Activated naive CD4-positive, alpha-beta T cell treated with anti-CD3 and anti-CD28 coated beads, Interleukin-2, amount 50 U/mL, for 72 hours (primary cell): ENCODE measurements at regions not wholly inside any gene's neighbourhood (a gene's known extent, or its start where the extent isn't known, plus 50 kb on each side); places are given as distances from the start of the nearest gene placed in this dataset.

Experiments used
- ATAC-seq, 2 donors: fragments of 150-1000 bp; cut with Tn5 transposase; 2 replicates each; pipeline ENCODE4 v1.10.0; 2021; ENCODE audit warnings: mild to moderate bottlenecking in 2 of 2, moderate library complexity in 2 of 2
- DNase-seq, 2 donors: peaks; one replicate each; pipeline ENCODE4 v3.0.0; 2021 to 2022; ENCODE audit warnings: low spot score in 2 of 2
- H3K27ac Mint-ChIP-seq, 2 donors: one replicate each; pipeline ENCODE4 v1.8.0; 2022; ENCODE audit warnings: mild to moderate bottlenecking in 2 of 2, mixed read lengths in 2 of 2
- H3K36me3 Mint-ChIP-seq, 2 donors: one replicate each; pipeline ENCODE4 v1.8.0; 2022; ENCODE audit warnings: mixed read lengths in 2 of 2
- H3K9me3 Mint-ChIP-seq, 2 donors: one replicate each; pipeline ENCODE4 v1.8.0; 2022; ENCODE audit warnings: mixed read lengths in 2 of 2

DNA sequence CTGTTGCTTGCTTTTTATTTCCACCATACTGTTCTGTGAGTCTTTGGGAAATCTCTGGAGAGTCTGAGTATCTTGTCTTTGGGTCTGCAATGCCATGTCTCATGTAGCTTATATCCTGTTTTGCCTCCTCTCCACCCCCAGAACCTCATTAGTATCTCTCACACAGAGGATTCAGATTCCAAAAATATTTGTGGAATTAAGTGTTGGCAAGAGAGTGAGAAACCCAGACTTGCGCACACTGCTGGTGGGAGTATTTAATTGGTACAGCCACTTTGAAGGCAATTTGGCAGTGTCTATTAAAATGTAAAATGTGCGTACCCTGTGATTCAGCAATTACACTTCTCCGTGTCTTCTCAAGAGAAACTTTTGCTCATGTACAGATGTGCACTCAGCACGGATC, 68.6 kb downstream of the ZNF621 start:
- H3K27ac Mint-ChIP-seq: no peak overlapping the region

DNA sequence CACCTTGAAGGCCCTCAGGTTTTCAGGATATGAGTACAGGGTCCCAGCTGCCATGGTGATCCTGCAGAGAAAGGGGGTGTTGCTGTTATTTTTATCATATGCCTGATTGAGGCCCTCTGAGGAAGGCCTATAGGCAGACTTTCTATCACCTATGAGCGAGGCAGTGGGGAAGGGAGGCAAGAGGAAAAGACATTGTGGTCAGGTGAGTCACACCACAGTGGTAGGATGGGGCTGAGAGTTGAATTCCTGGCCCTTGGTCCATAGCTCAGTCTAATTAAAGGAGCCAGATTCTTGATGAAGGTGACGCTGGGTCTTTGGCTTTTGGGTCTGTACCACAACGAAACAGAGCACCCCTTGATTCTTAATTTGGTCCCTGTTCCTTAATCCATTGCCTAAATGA, 72.7 kb downstream of the ZNF621 start:
- H3K36me3 Mint-ChIP-seq: no peaks in the 10 kb centered on the region
- no peak overlapping the region for H3K27ac Mint-ChIP-seq
- ATAC-seq (peak; percentile 63 to 89), DNase-seq (peak in 1 of 2 donors; percentile 21)
- H3K9me3 Mint-ChIP-seq: no peaks in the 10 kb centered on the region

More for the DNA sequence above, 68.6 kb downstream of the ZNF621 start:
- H3K36me3 Mint-ChIP-seq: no peaks in the 10 kb centered on the region
- DNase-seq (no peak), ATAC-seq (no peak)
- no peaks in the 10 kb centered on the region for H3K9me3 Mint-ChIP-seq

DNA sequence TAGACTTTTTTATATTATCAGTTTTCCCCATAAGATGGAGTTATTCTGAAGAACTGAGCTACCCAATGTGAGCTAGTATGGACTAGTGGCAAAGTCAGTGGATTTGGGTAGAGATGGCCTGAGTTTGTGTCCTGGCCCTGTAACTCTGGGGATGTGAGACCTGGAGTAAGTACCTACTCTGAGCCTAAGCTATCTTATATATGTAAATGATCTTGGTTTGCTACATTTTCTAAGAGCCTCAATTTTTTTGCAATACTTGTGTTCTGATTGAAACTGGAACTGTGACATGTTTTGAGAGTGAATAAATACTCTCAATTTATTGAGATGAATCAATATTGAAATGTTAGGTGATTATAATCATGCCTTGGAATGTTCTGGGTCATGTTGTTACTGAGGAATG, 73.6 kb downstream of the ZNF621 start:
- DNase-seq (no peak), ATAC-seq (peak in 1 of 2 donors; percentile 65)
- Mint-ChIP-seq H3K27ac (no peak overlapping the region), H3K9me3 (no peaks in the 10 kb centered on the region), H3K36me3 (no peaks in the 10 kb centered on the region)

DNA sequence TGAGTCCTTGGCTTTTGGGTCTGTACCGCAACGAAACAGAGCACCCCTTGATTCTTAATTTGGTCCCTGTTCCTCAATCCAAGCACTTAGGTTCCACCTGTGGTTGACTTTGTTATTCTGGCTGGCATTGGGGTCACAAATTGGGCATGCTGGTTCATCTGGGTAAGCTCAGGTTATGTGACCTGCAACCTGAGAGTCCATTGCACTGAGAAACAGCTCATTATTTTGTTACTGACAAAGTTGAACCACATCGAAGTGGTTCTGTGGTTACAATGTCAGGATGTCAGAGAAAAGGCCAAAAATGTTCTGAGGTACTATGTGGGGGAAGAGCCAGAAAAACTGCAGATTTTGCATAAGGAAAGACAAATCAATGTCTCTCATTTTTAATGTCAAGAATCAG, 74.2 kb downstream of the ZNF621 start:
- Mint-ChIP-seq H3K9me3 (no peaks in the 10 kb centered on the region), H3K36me3 (no peaks in the 10 kb centered on the region), H3K27ac (no peak overlapping the region)
- DNase-seq (no peak), ATAC-seq (peak in 1 of 2 donors; percentile 36)

DNA sequence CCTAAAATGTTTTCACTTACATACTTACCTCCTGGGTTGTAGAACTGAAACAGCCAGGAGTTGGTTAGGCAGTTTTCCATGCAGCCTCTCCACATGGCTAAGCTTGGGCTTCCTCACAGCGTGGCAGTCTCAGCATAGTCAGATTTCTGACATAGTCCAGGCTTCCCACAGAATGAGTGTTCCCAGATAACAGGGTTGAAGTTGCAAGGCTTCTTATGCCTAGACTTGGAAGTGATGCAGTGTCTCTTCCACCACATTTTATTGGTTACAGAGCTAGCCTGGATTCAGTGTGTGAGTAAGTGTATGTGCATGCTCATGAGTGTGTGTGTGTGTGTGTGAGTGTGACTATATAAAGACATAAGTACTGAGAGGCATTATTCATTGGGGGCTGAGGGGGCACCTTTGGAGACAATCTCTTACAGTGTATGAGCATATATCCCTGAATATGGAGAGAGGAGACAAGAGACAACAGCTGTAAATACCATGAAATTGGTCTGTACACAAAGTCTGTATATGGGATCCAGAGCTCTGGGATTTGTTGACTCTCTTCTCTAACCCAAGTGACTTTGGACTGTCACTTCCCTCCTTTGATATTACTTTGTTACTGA, 78.1 kb downstream of the ZNF621 start:
- H3K27ac Mint-ChIP-seq: no peak overlapping the region
- H3K9me3 Mint-ChIP-seq: no peaks in the 10 kb centered on the region

DNA sequence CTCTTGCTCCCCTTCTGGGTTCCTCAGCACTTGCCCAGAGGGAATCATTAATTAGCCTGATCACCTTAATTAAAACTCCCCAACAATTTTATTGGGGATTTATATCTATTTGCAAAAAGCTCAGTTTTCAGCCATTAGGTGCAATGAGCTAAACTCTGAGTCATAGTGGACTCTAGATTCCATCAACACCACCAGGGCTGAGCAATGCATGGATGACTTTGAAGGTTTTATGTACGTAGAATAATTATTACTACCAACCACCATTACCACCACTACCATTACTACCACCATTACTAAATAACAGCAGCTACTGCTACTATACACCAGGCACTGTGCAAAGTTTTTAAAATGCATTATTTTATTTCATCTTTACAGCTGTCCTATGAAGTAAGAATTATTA, 81.2 kb downstream of the ZNF621 start:
- Mint-ChIP-seq H3K9me3 (no peaks in the 10 kb centered on the region), H3K36me3 (no peaks in the 10 kb centered on the region), H3K27ac (no peak overlapping the region)
- DNase-seq: no peak
- no peak for ATAC-seq

More for the DNA sequence above, 78.1 kb downstream of the ZNF621 start:
- no peaks in the 10 kb centered on the region for H3K36me3 Mint-ChIP-seq
- ATAC-seq (no peak), DNase-seq (no peak)

DNA sequence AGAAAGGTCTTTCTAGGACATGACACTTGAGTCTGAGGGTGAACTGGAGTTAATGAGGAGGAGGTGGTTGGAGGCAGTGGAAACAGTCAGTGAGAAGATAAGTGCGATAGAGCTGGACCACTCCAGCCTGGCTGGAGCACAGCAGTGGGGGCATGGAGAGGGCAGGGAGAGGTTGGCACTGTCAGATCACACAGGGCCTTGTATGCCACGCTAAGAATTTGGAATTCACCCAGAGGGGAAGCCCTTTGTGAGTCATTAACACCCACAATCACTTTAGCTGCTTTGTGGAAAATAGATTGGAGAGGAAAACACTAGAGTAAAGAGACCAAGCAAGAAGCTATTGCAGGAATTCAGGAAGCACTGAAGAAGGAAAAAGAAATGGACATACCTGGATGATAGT, 83.3 kb downstream of the ZNF621 start:
- Mint-ChIP-seq H3K27ac (no peak overlapping the region), H3K36me3 (no peaks in the 10 kb centered on the region), H3K9me3 (no peaks in the 10 kb centered on the region)
- DNase-seq: no peak
- peak in 1 of 2 donors; percentile 39 for ATAC-seq

DNA sequence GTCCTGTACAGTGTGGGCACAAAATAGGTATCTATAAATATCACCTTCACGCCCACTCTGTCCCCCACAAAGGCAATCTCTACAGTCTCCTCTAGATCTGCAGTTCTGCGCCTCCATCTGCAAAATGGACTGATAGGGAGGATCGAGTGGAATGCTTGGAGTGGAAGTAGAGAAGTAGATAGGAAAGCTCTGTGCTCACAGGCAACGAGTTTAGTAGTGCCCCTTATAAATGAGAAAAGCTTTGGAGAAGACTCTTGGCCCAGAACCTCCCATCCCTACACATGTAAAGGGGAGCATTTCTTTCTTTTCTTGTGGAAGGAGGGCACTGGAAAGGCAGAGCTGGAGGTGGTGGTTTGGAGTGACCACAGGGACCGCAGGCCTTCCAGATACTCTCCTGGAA, 88.5 kb downstream of the ZNF621 start:
- Mint-ChIP-seq H3K9me3 (no peaks in the 10 kb centered on the region), H3K27ac (no peak overlapping the region), H3K36me3 (no peaks in the 10 kb centered on the region)
- ATAC-seq (no peak), DNase-seq (no peak)

DNA sequence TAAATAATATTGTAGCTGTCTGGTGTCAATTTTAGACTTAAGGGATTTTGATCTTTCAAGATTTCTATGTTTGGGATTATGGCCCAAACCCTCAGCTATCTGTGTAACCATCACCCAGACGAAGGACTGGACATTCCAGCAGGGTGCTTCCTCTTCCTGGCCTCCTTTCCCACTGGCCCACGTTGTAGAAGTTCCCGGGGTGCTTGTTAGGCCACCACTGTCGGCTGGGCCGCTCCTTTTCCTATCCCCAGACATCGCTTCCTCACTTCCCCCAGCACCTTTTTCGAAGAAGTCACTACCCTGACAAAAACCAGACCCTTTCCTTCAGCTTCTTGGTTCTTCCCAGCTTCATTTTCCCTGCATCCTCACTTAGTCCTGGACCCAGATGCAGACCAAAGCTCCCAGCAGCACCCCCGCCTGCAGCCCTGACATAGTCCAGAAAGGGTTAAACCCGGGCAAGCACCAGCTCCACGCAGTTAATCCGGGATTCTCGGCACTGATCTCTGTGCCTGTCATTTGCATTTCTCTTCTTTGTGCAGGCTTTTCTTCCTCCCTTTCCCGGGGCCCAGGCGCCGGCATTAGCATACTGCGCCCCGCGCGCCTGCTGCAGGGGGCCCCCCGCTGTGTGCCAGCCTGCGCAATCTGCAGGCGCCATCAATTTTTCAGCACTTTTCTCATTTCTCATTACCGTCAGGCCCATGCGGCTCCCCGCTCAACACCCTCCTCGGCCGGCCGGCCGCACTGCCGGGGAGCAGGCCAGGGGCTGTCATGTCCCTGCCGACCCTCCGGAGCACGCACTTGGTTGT, 90.6 kb downstream of the ZNF621 start:
- H3K9me3 Mint-ChIP-seq: no peaks in the 10 kb centered on the region
- no peak overlapping the region for H3K27ac Mint-ChIP-seq
- ATAC-seq: no peak
- DNase-seq: no peak
- H3K36me3 Mint-ChIP-seq: no peaks in the 10 kb centered on the region

DNA sequence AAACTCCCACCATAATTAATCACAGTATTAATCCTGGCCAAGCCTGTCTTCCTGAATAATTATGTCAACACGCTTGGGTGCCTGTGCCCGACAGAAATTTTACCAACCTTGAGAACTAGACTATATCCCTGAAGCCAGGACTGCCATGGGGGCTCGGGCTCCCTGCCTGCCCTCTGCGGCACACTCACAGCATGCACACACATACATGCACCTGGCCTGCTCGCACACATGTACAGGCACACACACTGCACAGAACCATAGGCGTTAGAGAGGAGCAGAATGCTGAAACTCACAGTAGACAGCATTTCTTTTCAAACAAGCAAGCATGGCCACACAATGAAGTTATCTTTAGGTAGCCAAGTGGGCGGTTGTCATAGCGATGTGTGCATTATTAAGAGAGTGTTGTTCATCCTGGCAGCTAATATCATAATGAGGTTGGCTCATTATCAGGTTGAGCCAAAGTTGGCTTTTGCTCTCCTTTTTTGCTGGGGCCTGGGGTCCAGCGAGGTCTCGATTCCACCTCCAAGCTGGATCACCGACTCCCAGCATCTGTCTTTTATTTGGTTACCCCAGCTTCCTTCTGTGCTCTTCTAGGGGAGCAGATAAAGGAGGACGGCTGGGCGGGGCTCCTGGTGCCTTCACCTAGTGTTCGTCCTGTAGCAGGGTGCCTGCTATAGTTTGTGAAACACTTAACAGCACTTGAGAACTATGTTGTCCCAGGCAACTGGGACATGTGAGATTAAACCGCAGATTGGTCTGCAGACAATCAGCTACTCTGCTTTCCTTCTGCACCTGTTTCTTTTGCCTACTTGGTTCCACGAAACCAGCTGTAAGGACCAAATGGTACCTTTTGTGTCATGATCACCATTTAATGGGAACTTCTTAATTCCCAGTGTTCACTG, 91.4 kb downstream of the ZNF621 start:
- DNase-seq (no peak), ATAC-seq (no peak)
- H3K9me3 Mint-ChIP-seq: no peaks in the 10 kb centered on the region
- H3K36me3 Mint-ChIP-seq: no peaks in the 10 kb centered on the region
- no peak overlapping the region for H3K27ac Mint-ChIP-seq

DNA sequence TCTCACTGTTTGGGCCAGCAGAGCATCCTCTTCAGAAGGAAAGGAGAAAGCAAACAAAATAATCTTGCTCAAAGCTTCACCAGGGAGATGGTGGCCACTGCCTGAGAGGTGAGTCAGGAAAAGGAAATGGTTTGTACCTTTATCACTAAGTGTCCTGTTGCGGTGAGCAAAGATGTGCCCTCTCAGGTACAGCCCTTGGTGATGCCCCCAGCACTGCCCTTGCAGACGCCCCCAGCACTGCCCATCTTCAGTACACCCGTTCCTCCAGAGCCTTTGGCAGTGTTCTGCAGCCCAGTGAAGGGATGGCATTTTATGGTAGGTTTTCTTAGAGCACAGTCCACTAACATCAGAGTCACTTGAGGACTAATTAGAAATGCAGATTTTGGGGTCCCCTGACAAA, 92.3 kb downstream of the ZNF621 start:
- Mint-ChIP-seq H3K9me3 (no peaks in the 10 kb centered on the region), H3K36me3 (no peaks in the 10 kb centered on the region), H3K27ac (no peak overlapping the region)
- ATAC-seq (no peak), DNase-seq (no peak)

DNA sequence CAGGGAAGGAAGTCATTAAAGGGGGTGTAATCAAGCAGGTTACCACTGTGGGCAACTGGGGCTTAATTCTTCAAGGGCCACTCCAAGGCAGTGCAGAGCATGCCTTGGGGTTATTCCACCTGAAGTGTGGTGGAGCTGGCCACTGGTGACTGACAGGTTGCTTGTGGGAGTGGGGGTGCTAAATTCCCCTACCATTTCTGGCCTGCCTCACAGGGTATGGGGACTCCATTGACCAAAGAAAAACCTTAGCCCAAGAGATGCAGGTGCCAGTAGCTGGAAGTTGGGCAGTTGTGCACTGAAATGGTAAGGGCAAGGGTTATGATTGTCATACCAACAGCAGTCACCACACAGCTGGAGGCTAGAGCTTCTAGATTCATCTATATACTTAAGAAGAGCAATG, 93.4 kb downstream of the ZNF621 start:
- no peak for ATAC-seq
- H3K36me3 Mint-ChIP-seq: no peaks in the 10 kb centered on the region
- no peak for DNase-seq
- H3K27ac Mint-ChIP-seq: no peak overlapping the region
- H3K9me3 Mint-ChIP-seq: no peaks in the 10 kb centered on the region

DNA sequence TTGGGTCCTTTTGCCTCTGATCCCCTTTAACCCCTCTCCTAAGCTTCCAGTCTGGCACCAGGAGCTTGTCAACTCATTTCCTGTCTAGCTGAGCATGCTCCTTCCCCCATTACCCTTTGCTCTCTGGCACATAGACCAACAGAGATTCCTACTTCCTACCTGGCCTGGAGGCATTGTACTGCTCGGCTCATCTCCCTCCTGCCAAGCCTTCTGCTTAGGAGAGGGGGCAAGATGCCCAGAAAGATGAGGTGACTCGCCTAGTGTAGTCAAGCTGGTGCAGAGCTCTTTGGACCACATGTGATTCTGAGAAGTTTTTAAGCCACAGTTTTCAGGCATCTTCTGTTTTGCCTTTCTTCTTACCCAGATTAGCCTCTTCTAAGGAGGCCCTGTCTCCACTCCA, 95.4 kb downstream of the ZNF621 start:
- Mint-ChIP-seq H3K36me3 (no peaks in the 10 kb centered on the region), H3K9me3 (no peaks in the 10 kb centered on the region), H3K27ac (peak overlapping the region; percentile 22 to 48)
- DNase-seq (no peak), ATAC-seq (no peak)

DNA sequence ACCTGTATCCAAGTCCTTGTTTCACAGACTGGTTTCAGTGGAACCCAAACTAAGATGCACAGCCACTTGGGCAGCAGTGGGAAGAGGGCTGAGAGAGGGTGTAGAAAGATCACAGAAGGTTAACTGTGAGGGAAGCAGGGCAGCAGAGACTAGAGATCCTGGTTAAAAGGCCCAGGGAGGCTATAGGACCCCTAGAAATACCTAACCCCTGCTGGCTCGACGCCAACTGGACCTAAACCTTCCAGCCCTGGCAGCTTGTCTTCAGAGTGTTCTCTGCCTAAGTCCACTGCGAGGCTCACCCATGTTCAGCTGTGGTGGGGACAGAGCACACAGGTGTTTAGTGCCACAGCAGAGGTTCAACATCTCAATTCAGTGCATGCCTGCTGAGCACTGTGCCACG, 96.5 kb downstream of the ZNF621 start:
- no peaks in the 10 kb centered on the region for H3K36me3 Mint-ChIP-seq
- DNase-seq: no peak
- no peak overlapping the region for H3K27ac Mint-ChIP-seq
- no peaks in the 10 kb centered on the region for H3K9me3 Mint-ChIP-seq
- ATAC-seq: no peak

DNA sequence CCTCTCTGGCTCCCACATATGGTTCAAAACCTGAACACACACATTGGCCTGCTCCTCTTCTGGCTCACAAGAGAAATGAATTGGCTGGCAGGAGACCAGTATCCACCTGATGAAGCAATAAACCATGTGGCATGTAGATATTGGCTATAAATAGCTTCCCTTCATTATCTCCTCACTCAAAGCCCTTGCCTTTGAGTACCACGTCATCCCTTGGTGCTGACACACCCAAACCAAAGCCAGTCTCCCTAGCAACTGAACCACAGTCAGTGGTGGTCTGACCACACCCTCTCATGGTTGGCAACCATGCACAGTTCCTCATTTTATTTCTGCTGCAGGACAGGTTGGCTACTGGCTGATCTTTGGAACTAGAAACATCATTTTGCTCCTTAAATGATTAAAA, 98.8 kb downstream of the ZNF621 start:
- no peak overlapping the region for H3K27ac Mint-ChIP-seq
- H3K9me3 Mint-ChIP-seq: peaks cover under 1 to 4% of the 10 kb centered on the region in 2 donors
- peaks cover 2% of the 10 kb centered on the region in 2 donors for H3K36me3 Mint-ChIP-seq
- ATAC-seq: peak; percentile 50 to 64
- DNase-seq: no peak

DNA sequence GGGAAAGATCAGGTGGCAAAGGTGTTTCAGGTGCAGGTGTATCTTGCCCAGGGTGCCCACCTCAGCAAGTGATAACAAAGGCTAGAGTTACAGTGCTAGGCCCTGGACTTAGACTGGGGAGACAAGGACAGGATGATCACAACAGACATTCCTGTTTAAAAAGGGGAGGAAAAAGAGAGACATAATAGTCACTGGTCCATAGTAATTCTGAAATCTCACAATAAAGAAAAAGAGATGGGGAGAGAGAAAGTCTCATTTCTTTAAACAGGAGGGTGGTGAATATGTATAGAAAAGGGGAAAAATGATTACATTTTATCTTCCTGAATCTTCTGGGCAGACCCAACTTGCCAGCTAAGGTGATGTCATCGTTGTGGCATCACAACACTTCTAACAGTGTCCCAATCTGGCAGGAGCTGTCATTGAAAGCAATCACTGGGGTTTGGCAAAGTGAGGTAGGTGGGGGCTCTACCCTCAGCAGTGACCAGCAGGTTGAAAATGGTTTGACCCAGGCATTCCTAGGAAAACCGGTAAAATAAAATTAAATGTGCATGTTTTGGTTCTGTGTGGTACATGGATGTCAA, 99.5 kb downstream of the ZNF621 start:
- H3K36me3 Mint-ChIP-seq: peaks cover 6 to 7% of the 10 kb centered on the region in 2 donors
- no peak overlapping the region for H3K27ac Mint-ChIP-seq
- no peak for DNase-seq
- no peak for ATAC-seq
- H3K9me3 Mint-ChIP-seq: peaks cover 4 to 9% of the 10 kb centered on the region in 2 donors

DNA sequence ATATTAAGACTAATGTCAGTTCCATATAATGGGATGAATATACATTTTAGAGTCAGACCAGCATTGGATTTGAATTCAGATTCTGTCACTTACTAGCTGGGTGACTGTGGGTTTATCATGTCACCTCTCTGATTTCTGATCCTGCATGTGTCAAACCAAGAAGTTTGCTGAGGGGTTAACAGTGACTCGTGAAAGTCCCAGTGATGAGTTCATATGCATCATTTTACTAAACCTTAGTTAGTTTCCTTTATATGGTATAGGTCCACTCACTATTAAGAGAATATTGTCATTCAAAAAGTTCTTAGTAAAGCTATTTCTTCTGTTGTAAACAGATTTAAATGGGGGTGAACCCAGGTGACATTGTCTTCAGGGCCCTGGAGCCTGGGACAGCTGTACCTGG, 102.3 kb downstream of the ZNF621 start:
- Mint-ChIP-seq H3K27ac (no peak overlapping the region), H3K36me3 (peaks cover 16 to 20% of the 10 kb centered on the region in 2 donors), H3K9me3 (peaks cover 4 to 20% of the 10 kb centered on the region in 2 donors)
- ATAC-seq: peak in 1 of 2 donors; percentile 61
- DNase-seq: no peak
